ENCODE measurements at regions not wholly inside any gene's neighbourhood (a gene's known extent, or its start where the extent isn't known, plus 50 kb on each side); places are given as distances from the start of the nearest gene placed in this dataset.

DNA sequence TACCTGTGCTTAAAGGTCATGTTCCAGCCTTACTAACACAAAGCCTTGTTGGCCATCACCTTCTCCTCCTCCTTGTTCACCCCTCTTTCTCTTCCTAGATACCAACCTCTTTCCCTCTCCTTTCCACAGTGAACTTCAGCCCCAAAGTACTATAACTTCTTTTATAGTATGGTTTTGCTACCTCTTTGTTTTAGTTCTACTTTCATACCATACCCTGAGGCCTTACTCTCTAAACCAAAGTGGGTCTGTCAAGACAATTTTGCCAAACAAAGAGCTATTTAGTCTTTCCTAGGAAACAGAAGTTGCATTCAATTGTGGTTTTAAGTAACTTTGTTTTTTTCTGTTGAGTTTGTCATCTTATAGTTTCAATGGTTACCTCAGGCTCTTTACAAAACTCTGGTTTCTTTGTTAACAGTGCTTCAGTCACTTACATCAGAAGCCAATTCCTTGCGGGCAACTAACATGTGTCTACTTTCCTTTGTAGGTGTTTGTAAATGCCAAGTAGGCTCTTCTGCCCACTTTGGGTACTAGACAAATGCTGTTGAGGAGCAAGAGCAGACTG is 623.9 kb upstream of the PKN2 start:
- DNase-seq = no peak
- intact Hi-C loops (cut with DNase I; ENCODE audit: low total_unique reads) = loop anchor here (10.0 kb wide), 1 partner anchor 775 kb away; no protein-coding TSS in a partner anchor
- H3K4me3 ChIP-seq = no peak overlapping the region
- H3K9me3 ChIP-seq = no peaks in the 10 kb centered on the region
- TF ChIP-seq, protein P1, sequence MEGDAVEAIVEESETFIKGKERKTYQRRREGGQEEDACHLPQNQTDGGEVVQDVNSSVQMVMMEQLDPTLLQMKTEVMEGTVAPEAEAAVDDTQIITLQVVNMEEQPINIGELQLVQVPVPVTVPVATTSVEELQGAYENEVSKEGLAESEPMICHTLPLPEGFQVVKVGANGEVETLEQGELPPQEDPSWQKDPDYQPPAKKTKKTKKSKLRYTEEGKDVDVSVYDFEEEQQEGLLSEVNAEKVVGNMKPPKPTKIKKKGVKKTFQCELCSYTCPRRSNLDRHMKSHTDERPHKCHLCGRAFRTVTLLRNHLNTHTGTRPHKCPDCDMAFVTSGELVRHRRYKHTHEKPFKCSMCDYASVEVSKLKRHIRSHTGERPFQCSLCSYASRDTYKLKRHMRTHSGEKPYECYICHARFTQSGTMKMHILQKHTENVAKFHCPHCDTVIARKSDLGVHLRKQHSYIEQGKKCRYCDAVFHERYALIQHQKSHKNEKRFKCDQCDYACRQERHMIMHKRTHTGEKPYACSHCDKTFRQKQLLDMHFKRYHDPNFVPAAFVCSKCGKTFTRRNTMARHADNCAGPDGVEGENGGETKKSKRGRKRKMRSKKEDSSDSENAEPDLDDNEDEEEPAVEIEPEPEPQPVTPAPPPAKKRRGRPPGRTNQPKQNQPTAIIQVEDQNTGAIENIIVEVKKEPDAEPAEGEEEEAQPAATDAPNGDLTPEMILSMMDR (IDR thresholded peaks at IDR 0.05 in 8 of 11, conservative IDR thresholded peaks at IDR 0.05 in 3 of 11) = no peak
- TF ChIP-seq POLR2AphosphoS5 (IDR thresholded peaks at IDR 0.05) (no peak), POLR2A (IDR thresholded peaks at IDR 0.05) (no peak)
- no peaks in the 10 kb centered on the region for H3K27me3 ChIP-seq (replicated peaks in 1 of 7)
- H3K4me1 ChIP-seq = peaks cover 0 to 4% (median 0%) of the 10 kb centered on the region in 6 donors
- 87 to 98% (median 96%) methylated on average over 1 of the region's 1 CpG for WGBS, 5 donors
- H3K36me3 ChIP-seq = no peaks in the 10 kb centered on the region
- no peak overlapping the region for H3K27ac ChIP-seq

DNA sequence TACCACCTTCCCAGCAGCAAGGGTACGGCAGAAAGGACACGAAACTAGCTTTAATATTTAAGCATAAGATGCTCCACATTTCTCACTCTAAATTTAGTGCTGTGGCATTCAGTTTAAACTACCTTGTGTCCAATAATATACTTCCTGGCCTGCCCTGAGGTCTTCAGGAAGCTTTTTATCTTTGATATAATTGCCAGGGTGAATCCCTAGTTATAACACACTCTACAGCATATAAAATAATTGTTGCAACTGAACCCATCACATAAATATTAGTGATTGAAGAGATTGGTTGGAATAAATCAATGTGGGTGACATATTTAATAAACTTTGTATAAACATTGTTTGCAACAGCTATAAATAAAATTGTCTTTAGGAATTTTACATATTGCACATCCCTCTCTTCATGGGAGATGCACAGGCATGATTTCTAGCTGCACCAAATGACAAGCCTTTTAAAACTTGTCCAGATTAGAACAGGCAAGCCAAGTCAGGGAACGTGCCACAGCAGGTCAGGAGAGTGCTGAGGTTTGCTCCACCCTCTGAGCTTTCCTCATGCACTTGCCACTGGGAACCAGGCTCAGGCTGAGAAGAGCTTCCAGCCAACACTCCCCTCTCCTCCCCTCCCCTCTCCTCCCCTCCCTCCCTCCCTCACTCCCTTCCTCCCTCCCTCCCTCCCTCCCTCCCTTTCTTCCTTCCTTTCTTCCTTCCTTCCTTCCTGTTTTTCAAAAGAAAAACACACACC is 623.2 kb upstream of the PKN2 start:
- Histone ChIP-seq H3K4me1 (peaks cover 0 to 4% (median 0%) of the 10 kb centered on the region in 6 donors), H3K27me3 (replicated peaks in 1 of 7) (no peaks in the 10 kb centered on the region), H3K27ac (no peak overlapping the region), H3K4me3 (no peak overlapping the region), H3K36me3 (no peaks in the 10 kb centered on the region), H3K9me3 (no peaks in the 10 kb centered on the region)
- no peak for TF ChIP-seq POLR2A (IDR thresholded peaks at IDR 0.05)
- TF ChIP-seq POLR2AphosphoS5 (IDR thresholded peaks at IDR 0.05) = no peak
- TF ChIP-seq, protein P1 (IDR thresholded peaks at IDR 0.05 in 8 of 11, conservative IDR thresholded peaks at IDR 0.05 in 3 of 11) = no peak
- intact Hi-C loops (cut with DNase I; ENCODE audit: low total_unique reads) = loop anchor here (10.0 kb wide), 1 partner anchor 776 kb away; no protein-coding TSS in a partner anchor
- 67 to 82% (median 73%) methylated on average over 3 of the region's 3 CpGs for WGBS, 5 donors
- DNase-seq = no peak

DNA sequence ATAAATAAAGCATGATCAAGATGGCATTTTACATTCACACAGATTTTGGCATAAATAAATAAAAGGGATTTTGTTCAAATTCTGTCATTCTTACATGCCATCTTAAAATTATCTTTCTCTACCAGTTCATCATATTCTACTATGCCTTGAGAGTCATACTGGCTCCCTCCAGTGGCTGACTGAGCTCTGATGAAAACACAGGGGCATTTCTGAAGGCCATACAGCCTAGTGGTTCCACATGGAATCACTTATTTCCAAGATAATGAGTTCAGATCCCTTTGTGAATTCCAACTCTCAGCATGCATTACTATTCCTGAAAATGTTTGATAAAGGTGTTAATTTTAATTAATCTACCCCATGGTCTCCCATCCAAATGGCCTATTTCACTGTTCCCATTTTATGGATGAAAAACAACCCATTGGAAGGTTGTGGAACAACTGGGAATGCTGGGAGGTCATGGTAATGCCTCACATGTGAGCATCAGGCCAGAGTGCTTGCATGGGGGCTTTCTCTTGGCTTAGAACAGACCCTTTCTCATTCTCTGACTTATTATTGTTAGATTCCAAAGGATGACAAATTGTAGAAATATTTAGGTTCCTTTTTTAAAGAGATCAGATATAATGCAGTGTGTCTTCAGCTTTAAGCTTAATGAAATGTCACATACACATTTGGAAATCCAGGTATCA is 622.4 kb upstream of the PKN2 start:
- DNase-seq = no peak
- intact Hi-C loops (cut with DNase I; ENCODE audit: low total_unique reads) = loop anchor here (10.0 kb wide), 1 partner anchor 777 kb away; no protein-coding TSS in a partner anchor

More for the DNA sequence above, 622.4 kb upstream of the PKN2 start:
- Histone ChIP-seq H3K4me3 (no peak overlapping the region), H3K4me1 (peaks cover 0 to 4% (median 0%) of the 10 kb centered on the region in 6 donors), H3K9me3 (no peaks in the 10 kb centered on the region), H3K27me3 (replicated peaks in 1 of 7) (no peaks in the 10 kb centered on the region), H3K27ac (no peak overlapping the region), H3K36me3 (no peaks in the 10 kb centered on the region)
- no peak for TF ChIP-seq POLR2A (IDR thresholded peaks at IDR 0.05)
- TF ChIP-seq, protein P1 (IDR thresholded peaks at IDR 0.05 in 8 of 11, conservative IDR thresholded peaks at IDR 0.05 in 3 of 11) = peak in 9 of 11 experiments; percentile 16 to 65 (median 45)
